Peyer's patch (tissue), 4 donors: ENCODE measurements at regions not wholly inside any gene's neighbourhood (a gene's known extent, or its start where the extent isn't known, plus 50 kb on each side); places are given as distances from the start of the nearest gene placed in this dataset.
"Not testable (repeated sequence)": the region's sequence is repeated elsewhere in the genome, so short reads cannot be mapped to it uniquely, and the experiment has no call there.

ENCODE experiments used
- DNase-seq, 3 donors: peaks; one replicate each; pipeline ENCODE4 v3.0.0-alpha.2; 2017 to 2019
- H3K27ac ChIP-seq, 4 donors: fragments of 200-600 bp; sonication (generic); one replicate each; pipeline ENCODE4 v1.5.1; 2016 to 2019
- H3K27me3 ChIP-seq, 2 donors: fragments of 200-600 bp; sonication (generic); one replicate each; pipeline ENCODE4 v1.5.1; 2019
- H3K36me3 ChIP-seq, 3 donors: fragments of 200-600 bp; sonication (generic); one replicate each; pipeline ENCODE4 v1.5.1; 2016 to 2019
- H3K4me1 ChIP-seq, 4 donors: fragments of 200-600 bp; sonication (generic); one replicate each; pipeline ENCODE4 v1.5.1; 2016 to 2019
- H3K4me3 ChIP-seq, 4 donors: fragments of 200-600 bp; sonication (generic); 1 replicate in 3 of 4; 2 replicates in 1 of 4; pipeline ENCODE4 v1.5.1; 2016 to 2019; ENCODE audit warnings: mild to moderate bottlenecking in 1 of 4
- H3K9me3 ChIP-seq, 4 donors: fragments of 200-600 bp; sonication (generic); one replicate each; pipeline ENCODE4 v1.5.1; 2016 to 2019; ENCODE audit warnings: mild to moderate bottlenecking in 1 of 4
- CTCF ChIP-seq, 6 experiments: fragments of 450-650 bp in 4 of 6; fragments of 200-600 bp in 2 of 6; sonication (generic) in 1 of 6; IDR thresholded peaks; one replicate each; pipeline ENCODE4 v1.5.1; 2017 to 2019; ENCODE audit warnings: antibody characterized with exemption in 6 of 6, mild to moderate bottlenecking in 3 of 6, moderate library complexity in 1 of 6
- POLR2A ChIP-seq, 2 donors: fragments of 450-650 bp; IDR thresholded peaks; one replicate each; pipeline ENCODE4 v1.5.1; 2017; ENCODE audit warnings: antibody characterized with exemption in 2 of 2, mild to moderate bottlenecking in 2 of 2, moderate library complexity in 2 of 2

DNA sequence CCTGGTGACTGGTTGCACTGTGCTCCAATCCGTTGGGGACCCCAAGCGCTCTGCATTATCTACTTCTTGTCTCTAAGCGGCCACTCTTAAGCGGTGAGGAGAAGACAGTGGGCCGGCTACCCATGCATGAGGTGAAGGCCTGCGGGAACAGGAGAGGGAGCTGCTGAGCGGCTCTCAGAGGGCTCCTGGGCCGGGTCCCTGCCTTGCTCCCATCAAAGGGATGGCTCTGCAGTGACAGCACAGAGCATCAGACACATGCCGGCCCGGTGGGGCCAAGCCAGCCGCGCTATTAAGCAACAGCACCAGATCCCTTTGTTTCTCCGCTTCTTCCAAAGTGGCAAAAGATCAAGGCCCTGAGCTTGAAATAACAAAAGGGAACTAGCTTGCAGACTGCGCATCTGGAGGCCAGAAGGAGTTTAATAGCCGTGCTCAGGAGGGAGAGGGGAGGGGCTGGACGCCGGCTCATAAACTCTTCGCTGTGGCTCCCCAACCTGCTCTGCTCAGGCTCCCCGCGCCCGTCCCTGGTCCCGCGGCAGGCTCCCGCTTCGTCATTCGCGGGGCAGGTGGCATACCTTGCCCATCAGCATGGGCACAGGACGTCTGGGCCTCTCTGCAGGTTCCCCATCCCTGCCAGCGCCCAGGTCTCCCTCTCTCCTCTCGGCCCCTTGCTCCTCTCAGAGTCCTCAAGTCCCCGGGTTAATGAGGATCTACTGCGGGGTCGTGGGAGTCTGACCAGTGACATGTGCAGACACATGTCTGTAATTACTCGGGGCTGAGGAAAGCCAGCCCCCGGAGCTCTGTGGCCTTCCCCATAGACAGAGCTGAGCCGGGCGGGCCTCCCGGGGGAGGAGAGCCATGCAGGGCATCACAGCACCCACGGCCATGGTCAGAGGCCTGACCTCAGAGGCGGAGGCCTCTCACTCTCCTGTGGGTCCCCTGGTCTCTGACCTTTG, 96.7 kb downstream of the ASB1 start:
- no peaks in the 10 kb centered on the region for H3K36me3 ChIP-seq
- H3K27me3 ChIP-seq: no peaks in the 10 kb centered on the region
- H3K4me3 ChIP-seq: no peak overlapping the region
- DNase-seq: no peak
- TF ChIP-seq CTCF (IDR thresholded peaks at IDR 0.05) (no peak), POLR2A (IDR thresholded peaks at IDR 0.05) (no peak)
- H3K4me1 ChIP-seq: no peaks in the 10 kb centered on the region
- H3K27ac ChIP-seq: no peak overlapping the region
- H3K9me3 ChIP-seq: no peaks in the 10 kb centered on the region

- DNase-seq: no peak
- Histone ChIP-seq H3K27me3 (no peaks in the 10 kb centered on the region), H3K4me3 (no peak overlapping the region), H3K36me3 (no peaks in the 10 kb centered on the region), H3K9me3 (no peaks in the 10 kb centered on the region), H3K4me1 (no peaks in the 10 kb centered on the region), H3K27ac (no peak overlapping the region)
- TF ChIP-seq POLR2A (IDR thresholded peaks at IDR 0.05) (no peak), CTCF (IDR thresholded peaks at IDR 0.05) (no peak)
These were observed 97.8 kb downstream of the ASB1 start for GRCh38 chr2:238524426-238524983.

DNA sequence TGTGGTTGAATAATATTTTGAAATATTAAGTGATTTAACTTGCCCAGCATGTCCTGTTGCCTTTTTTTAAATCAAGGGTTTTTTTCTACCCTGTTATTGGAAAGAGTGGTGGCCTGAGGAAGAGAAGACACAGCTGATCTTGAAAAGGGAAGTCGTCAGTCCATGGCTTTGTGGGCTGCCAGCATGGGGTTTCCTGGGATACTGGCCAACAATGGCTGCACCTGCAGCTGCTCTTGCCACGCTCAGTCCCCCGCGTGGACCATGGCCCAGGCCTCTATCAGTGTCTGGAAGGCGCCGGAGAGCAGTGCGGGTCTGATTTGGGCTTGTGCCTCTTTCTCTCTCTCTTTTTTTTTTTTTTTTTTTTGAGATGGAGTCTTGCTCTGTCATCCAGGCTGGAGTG, 99.3 kb downstream of the ASB1 start:
- no peak for DNase-seq
- Histone ChIP-seq H3K36me3 (no peaks in the 10 kb centered on the region), H3K4me3 (no peak overlapping the region), H3K27me3 (no peaks in the 10 kb centered on the region), H3K4me1 (no peaks in the 10 kb centered on the region), H3K27ac (no peak overlapping the region), H3K9me3 (peaks cover 0 to 4% (median 0%) of the 10 kb centered on the region in 4 donors)
- no peak for TF ChIP-seq POLR2A (IDR thresholded peaks at IDR 0.05)
- no peak for TF ChIP-seq CTCF (IDR thresholded peaks at IDR 0.05)

GRCh38 chr2:238527565-238527964, 100.8 kb downstream of the ASB1 start:
- no peak for TF ChIP-seq CTCF (IDR thresholded peaks at IDR 0.05)
- no peak for TF ChIP-seq POLR2A (IDR thresholded peaks at IDR 0.05)
- no peaks in the 10 kb centered on the region for H3K36me3 ChIP-seq
- H3K9me3 ChIP-seq: peaks cover 0 to 11% (median 4%) of the 10 kb centered on the region in 4 donors
- no peak overlapping the region for H3K27ac ChIP-seq
- H3K4me3 ChIP-seq: no peak overlapping the region
- H3K27me3 ChIP-seq: no peaks in the 10 kb centered on the region
- DNase-seq: no peak
- no peaks in the 10 kb centered on the region for H3K4me1 ChIP-seq

DNA sequence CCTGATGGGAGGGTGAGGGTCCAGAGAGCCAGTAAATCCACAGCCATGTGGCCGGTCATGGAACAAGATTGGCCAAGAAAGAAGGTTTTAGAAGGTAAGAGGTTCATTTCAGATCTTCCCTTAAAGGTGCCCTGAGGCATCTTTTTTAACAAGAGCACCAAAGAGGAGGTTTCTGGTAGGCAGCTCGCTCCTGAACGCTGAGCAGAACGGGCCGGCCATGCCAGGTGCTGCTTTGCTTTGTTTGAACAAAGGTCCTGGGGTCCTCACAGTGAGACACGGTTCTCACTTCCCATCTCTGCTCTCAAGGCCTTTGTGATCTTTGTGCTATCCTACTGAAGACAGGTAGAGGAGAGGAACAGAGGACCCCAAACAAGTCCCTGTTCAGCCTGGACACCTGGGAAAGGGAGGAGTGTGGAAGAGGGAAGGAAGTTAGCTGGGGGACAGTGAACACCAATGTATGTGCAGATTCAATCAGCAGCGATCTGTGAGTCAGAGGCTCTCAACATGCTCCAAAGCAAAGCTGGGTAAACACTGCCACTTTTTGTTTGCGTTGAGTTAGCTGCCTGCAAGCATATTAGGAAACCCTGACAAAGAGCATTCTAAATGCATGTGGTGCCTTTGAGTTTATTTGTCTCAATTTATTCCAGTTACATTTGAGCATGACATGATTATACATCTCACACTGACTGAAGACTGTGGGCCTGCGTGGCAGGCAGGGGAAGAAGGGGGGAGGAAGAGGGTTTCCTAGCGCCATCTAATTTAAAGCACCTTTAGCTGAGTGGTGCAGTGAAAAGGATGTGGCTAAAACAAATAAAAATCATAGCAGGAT, 102.4 kb downstream of the ASB1 start:
- H3K27ac ChIP-seq: no peak overlapping the region
- TF ChIP-seq CTCF (IDR thresholded peaks at IDR 0.05): no peak
- no peak for TF ChIP-seq POLR2A (IDR thresholded peaks at IDR 0.05)
- H3K27me3 ChIP-seq: no peaks in the 10 kb centered on the region
- no peaks in the 10 kb centered on the region for H3K4me1 ChIP-seq
- DNase-seq: no peak
- peaks cover 0 to 11% (median 4%) of the 10 kb centered on the region in 4 donors for H3K9me3 ChIP-seq
- no peaks in the 10 kb centered on the region for H3K36me3 ChIP-seq
- no peak overlapping the region for H3K4me3 ChIP-seq

GRCh38 chr2:238531017-238531645, 104.4 kb downstream of the ASB1 start:
- not testable (repeated sequence) for H3K27ac ChIP-seq, DNase-seq, H3K4me1 ChIP-seq, H3K4me3 ChIP-seq, H3K27me3 ChIP-seq, H3K36me3 ChIP-seq
- peaks cover 0 to 11% (median 4%) of the 10 kb centered on the region in 4 donors for H3K9me3 ChIP-seq

GRCh38 chr2:238543732-238544131, 117.0 kb downstream of the ASB1 start:
- H3K36me3 ChIP-seq, H3K27me3 ChIP-seq, H3K4me1 ChIP-seq, H3K27ac ChIP-seq, H3K4me3 ChIP-seq, H3K9me3 ChIP-seq, DNase-seq: not testable (repeated sequence)
